ENCODE measurements at regions not wholly inside any gene's neighbourhood (a gene's known extent, or its start where the extent isn't known, plus 50 kb on each side); places are given as distances from the start of the nearest gene placed in this dataset.

DNA sequence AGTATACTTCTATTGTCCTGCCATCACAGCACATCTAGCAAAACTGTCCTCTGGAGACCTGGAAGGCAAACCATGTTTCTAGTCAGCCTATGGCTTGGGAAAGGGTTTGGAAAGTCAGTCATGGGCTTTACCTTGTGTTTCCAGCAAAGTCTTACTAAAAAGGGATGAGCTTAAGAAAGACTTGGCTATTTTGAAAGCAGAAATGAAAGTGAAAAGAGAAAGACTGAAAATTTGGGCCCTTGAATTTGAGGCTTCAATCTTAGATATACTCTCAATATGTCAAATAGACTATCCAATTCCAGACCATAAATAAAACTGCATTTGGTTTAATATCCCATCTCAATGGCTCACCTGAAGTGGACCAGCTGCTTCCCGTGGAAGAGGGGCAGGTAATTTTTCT is 127.9 kb downstream of the ZNF330 start:
- ChIA-PET POLR2A (no interaction called here), CTCF (ENCODE audit: low intra/inter-chr PET ratio) (no interaction called here)
- Histone ChIP-seq H3K4me2 (ENCODE audit: insufficient read depth, low read length) (no peak overlapping the region), H3K27me3 (ENCODE audit: control insufficient read depth in 2 of 2, insufficient read depth in 2 of 2, low read length in 2 of 2) (no peaks in the 10 kb centered on the region), H2AFZ (ENCODE audit: low read depth, low read length) (peak overlapping the region; percentile 35; the same call in 1 of the 2 replicates), H3K36me3 (ENCODE audit: control insufficient read depth, insufficient read depth, low read length) (no peaks in the 10 kb centered on the region), H3K9me1 (ENCODE audit: control insufficient read depth, insufficient read depth, low read length) (no peaks in the 10 kb centered on the region), H3K79me2 (ENCODE audit: control insufficient read depth, insufficient read depth, low read length) (no peaks in the 10 kb centered on the region), H3K4me1 (replicated peaks in 1 of 2; ENCODE audit: control insufficient read depth in 2 of 2, insufficient read depth in 2 of 2, low read length in 2 of 2) (peaks cover 0 to 11% of the 10 kb centered on the region in 2 experiments; a peak in 2 of 5 replicates), H3K9ac (ENCODE audit: insufficient read depth in 1 of 2, low read depth in 2 of 2, low read length in 2 of 2) (no peak overlapping the region), H3K9me3 (replicated peaks; ENCODE audit: control insufficient read depth, insufficient read depth, low read depth, low read length) (no peaks in the 10 kb centered on the region), H3K27ac (ENCODE audit: extremely low read depth, low read depth, low read length) (no peak overlapping the region; the same call in 2 of the 3 replicates), H4K20me1 (replicated peaks; ENCODE audit: control insufficient read depth, insufficient read depth, low read length) (no peaks in the 10 kb centered on the region), H3K4me3 (no peak overlapping the region)
- ATAC-seq: no peak
- in situ Hi-C loops (cut with MboI) (no loop called here), intact Hi-C loops (cut with micrococcal nuclease) (no loop called here)
- WGBS (ENCODE audit: insufficient coverage, low coverage, missing lambda C conversion rate): 29% methylated on average over 1 of the region's 1 CpG
- DNase-seq (ENCODE audit: extremely low read depth in 1 of 4, low spot score in 3 of 4): no peak
- no peak for FAIRE-seq
- no TSS peak for BruUV-seq (replicated peaks)
- TF ChIP-seq GTF2E2 (tag; IDR thresholded peaks at IDR 0.05) (no peak), CC2D1A (IDR thresholded peaks at IDR 0.05) (no peak), PHTF2 (CRISPR knock-in tag; IDR thresholded peaks at IDR 0.05) (no peak), HNRNPLL (IDR thresholded peaks at IDR 0.05; ENCODE audit: low read depth, low read length, poor library complexity, severe bottlenecking) (no peak), ZKSCAN1 (IDR thresholded peaks at IDR 0.05; ENCODE audit: low read depth, low read length) (no peak), HMG20A (CRISPR knock-in tag; conservative IDR thresholded peaks at IDR 0.05) (no peak), TAF9B (IDR thresholded peaks at IDR 0.05; ENCODE audit: partially characterized antibody) (no peak), LCOR (CRISPR knock-in tag; IDR thresholded peaks at IDR 0.05) (no peak), SMARCA4 (IDR thresholded peaks at IDR 0.05) (no peak), ZNF699 (CRISPR knock-in tag; IDR thresholded peaks at IDR 0.05; ENCODE audit: insufficient replicate concordance) (no peak), ATF1 (CRISPR knock-in tag; IDR thresholded peaks at IDR 0.05) (no peak), ATF1 (tag; IDR thresholded peaks at IDR 0.05) (no peak), MYC (IDR thresholded peaks at IDR 0.05; ENCODE audit: low read depth, low read length) (no peak), MYC (CRISPR knock-in tag; IDR thresholded peaks at IDR 0.05; ENCODE audit: borderline replicate concordance, low read depth) (no peak), TBP (optimal IDR thresholded peaks at IDR 0.05; ENCODE audit: low read depth, low read length) (no peak), NR2F6 (CRISPR knock-in tag; IDR thresholded peaks at IDR 0.05) (no peak)
- TF ChIP-seq, protein P1, sequence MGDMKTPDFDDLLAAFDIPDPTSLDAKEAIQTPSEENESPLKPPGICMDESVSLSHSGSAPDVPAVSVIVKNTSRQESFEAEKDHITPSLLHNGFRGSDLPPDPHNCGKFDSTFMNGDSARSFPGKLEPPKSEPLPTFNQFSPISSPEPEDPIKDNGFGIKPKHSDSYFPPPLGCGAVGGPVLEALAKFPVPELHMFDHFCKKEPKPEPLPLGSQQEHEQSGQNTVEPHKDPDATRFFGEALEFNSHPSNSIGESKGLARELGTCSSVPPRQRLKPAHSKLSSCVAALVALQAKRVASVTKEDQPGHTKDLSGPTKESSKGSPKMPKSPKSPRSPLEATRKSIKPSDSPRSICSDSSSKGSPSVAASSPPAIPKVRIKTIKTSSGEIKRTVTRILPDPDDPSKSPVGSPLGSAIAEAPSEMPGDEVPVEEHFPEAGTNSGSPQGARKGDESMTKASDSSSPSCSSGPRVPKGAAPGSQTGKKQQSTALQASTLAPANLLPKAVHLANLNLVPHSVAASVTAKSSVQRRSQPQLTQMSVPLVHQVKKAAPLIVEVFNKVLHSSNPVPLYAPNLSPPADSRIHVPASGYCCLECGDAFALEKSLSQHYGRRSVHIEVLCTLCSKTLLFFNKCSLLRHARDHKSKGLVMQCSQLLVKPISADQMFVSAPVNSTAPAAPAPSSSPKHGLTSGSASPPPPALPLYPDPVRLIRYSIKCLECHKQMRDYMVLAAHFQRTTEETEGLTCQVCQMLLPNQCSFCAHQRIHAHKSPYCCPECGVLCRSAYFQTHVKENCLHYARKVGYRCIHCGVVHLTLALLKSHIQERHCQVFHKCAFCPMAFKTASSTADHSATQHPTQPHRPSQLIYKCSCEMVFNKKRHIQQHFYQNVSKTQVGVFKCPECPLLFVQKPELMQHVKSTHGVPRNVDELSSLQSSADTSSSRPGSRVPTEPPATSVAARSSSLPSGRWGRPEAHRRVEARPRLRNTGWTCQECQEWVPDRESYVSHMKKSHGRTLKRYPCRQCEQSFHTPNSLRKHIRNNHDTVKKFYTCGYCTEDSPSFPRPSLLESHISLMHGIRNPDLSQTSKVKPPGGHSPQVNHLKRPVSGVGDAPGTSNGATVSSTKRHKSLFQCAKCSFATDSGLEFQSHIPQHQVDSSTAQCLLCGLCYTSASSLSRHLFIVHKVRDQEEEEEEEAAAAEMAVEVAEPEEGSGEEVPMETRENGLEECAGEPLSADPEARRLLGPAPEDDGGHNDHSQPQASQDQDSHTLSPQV (IDR thresholded peaks at IDR 0.05): no peak
- TF ChIP-seq, protein P2, sequence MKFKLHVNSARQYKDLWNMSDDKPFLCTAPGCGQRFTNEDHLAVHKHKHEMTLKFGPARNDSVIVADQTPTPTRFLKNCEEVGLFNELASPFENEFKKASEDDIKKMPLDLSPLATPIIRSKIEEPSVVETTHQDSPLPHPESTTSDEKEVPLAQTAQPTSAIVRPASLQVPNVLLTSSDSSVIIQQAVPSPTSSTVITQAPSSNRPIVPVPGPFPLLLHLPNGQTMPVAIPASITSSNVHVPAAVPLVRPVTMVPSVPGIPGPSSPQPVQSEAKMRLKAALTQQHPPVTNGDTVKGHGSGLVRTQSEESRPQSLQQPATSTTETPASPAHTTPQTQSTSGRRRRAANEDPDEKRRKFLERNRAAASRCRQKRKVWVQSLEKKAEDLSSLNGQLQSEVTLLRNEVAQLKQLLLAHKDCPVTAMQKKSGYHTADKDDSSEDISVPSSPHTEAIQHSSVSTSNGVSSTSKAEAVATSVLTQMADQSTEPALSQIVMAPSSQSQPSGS (CRISPR knock-in tag; IDR thresholded peaks at IDR 0.05): no peak
- TF ChIP-seq, protein P3, sequence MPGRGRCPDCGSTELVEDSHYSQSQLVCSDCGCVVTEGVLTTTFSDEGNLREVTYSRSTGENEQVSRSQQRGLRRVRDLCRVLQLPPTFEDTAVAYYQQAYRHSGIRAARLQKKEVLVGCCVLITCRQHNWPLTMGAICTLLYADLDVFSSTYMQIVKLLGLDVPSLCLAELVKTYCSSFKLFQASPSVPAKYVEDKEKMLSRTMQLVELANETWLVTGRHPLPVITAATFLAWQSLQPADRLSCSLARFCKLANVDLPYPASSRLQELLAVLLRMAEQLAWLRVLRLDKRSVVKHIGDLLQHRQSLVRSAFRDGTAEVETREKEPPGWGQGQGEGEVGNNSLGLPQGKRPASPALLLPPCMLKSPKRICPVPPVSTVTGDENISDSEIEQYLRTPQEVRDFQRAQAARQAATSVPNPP (IDR thresholded peaks at IDR 0.05; ENCODE audit: borderline replicate concordance, insufficient read depth, insufficient read length): no peak
